Neural cell (in vitro differentiated cells): ENCODE measurements at regions not wholly inside any gene's neighbourhood (a gene's known extent, or its start where the extent isn't known, plus 50 kb on each side); places are given as distances from the start of the nearest gene placed in this dataset.

Experiments
- EP300 ChIP-seq: fragments of 450-650 bp; conservative IDR thresholded peaks from 2 replicates; pipeline ENCODE4 v1.6.1; 2014; ENCODE audit warnings: antibody characterized with exemption, mild to moderate bottlenecking, moderate library complexity; ENCODE audit not compliant: poor library complexity, severe bottlenecking
- EZH2 ChIP-seq: fragments of 200-600, 300-800 bp; shearing (Covaris generic), sonication (generic); IDR thresholded peaks from 2 replicates; pipeline ENCODE4 v1.6.1; 2014; ENCODE audit warnings: antibody characterized with exemption, low read length, borderline replicate concordance, mild to moderate bottlenecking; ENCODE audit not compliant: insufficient read depth, poor library complexity, severe bottlenecking
- POLR2AphosphoS5 ChIP-seq: IDR thresholded peaks from 2 replicates; pipeline ENCODE4 v1.6.1; 2012
- RAD21 ChIP-seq: fragments of 450-650 bp; conservative IDR thresholded peaks from 2 replicates; pipeline ENCODE4 v1.6.1; 2014; ENCODE audit warnings: antibody characterized with exemption, mild to moderate bottlenecking, moderate library complexity
- TAF1 ChIP-seq: IDR thresholded peaks from 2 replicates; pipeline ENCODE4 v1.6.1; 2012; ENCODE audit warnings: low read depth
- TF ChIP-seq, protein P1 (sequence below): fragments of 450-650 bp; IDR thresholded peaks from 2 replicates; pipeline ENCODE4 v1.5.1; 2014; ENCODE audit warnings: antibody characterized with exemption, mild to moderate bottlenecking, moderate library complexity; ENCODE audit not compliant: poor library complexity, severe bottlenecking
- TF ChIP-seq, protein P2 (sequence below): IDR thresholded peaks from 2 replicates; pipeline ENCODE4 v1.6.1; 2012; ENCODE audit warnings: borderline replicate concordance

DNA sequence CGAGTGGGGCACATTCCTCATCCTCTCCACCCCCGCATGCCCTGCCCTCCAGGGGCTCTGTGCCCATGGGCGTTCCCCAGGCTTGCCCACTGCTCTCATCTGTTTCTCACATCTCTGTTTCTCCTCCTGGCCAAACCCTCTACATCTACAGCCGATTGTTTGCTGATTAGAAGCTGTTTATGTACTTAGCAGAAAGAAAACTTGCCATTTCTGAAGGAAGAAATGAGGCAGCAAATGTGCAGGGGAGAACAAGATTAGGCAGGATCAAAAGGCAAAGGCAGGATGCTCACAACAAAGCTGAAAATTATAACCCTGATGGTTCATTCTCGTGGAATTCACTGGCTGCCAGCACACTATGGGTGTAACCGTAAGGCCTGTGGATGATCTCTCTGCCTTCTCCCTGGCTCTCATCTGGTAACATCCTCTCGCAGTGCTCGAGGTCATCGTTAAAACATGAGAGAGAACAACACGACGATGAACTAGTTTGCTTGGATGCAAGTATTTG is 111.6 kb upstream of the KLF14 start:
- TF ChIP-seq, protein P1, sequence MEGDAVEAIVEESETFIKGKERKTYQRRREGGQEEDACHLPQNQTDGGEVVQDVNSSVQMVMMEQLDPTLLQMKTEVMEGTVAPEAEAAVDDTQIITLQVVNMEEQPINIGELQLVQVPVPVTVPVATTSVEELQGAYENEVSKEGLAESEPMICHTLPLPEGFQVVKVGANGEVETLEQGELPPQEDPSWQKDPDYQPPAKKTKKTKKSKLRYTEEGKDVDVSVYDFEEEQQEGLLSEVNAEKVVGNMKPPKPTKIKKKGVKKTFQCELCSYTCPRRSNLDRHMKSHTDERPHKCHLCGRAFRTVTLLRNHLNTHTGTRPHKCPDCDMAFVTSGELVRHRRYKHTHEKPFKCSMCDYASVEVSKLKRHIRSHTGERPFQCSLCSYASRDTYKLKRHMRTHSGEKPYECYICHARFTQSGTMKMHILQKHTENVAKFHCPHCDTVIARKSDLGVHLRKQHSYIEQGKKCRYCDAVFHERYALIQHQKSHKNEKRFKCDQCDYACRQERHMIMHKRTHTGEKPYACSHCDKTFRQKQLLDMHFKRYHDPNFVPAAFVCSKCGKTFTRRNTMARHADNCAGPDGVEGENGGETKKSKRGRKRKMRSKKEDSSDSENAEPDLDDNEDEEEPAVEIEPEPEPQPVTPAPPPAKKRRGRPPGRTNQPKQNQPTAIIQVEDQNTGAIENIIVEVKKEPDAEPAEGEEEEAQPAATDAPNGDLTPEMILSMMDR, result no peak
- TF ChIP-seq EP300 (no peak), EZH2 (no peak), POLR2AphosphoS5 (no peak), RAD21 (no peak), TAF1 (no peak)
- TF ChIP-seq, protein P2, sequence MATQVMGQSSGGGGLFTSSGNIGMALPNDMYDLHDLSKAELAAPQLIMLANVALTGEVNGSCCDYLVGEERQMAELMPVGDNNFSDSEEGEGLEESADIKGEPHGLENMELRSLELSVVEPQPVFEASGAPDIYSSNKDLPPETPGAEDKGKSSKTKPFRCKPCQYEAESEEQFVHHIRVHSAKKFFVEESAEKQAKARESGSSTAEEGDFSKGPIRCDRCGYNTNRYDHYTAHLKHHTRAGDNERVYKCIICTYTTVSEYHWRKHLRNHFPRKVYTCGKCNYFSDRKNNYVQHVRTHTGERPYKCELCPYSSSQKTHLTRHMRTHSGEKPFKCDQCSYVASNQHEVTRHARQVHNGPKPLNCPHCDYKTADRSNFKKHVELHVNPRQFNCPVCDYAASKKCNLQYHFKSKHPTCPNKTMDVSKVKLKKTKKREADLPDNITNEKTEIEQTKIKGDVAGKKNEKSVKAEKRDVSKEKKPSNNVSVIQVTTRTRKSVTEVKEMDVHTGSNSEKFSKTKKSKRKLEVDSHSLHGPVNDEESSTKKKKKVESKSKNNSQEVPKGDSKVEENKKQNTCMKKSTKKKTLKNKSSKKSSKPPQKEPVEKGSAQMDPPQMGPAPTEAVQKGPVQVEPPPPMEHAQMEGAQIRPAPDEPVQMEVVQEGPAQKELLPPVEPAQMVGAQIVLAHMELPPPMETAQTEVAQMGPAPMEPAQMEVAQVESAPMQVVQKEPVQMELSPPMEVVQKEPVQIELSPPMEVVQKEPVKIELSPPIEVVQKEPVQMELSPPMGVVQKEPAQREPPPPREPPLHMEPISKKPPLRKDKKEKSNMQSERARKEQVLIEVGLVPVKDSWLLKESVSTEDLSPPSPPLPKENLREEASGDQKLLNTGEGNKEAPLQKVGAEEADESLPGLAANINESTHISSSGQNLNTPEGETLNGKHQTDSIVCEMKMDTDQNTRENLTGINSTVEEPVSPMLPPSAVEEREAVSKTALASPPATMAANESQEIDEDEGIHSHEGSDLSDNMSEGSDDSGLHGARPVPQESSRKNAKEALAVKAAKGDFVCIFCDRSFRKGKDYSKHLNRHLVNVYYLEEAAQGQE, result no peak
